Esophagus squamous epithelium (tissue), 5 donors: ENCODE measurements at regions not wholly inside any gene's neighbourhood (a gene's known extent, or its start where the extent isn't known, plus 50 kb on each side); places are given as distances from the start of the nearest gene placed in this dataset.

Source experiments
- DNase-seq: peaks from one replicate; lab custom pipeline; 2025; lab: John Stamatoyannopoulos, UW
- H3K27ac ChIP-seq, 4 donors: fragments of 200-600 bp; sonication (generic); one replicate each; pipeline ENCODE4 v1.5.1; 2016 to 2019; ENCODE audit warnings: mild to moderate bottlenecking in 1 of 4
- H3K27me3 ChIP-seq, 4 donors: fragments of 200-600 bp; sonication (generic); 1 replicate in 3 of 4; 2 replicates in 1 of 4; pipeline versions ENCODE4 v1.5.1 to v1.6.0; 2017 to 2021; ENCODE audit warnings: antibody characterized with exemption in 1 of 4
- H3K36me3 ChIP-seq, 3 donors: fragments of 200-600 bp; sonication (generic); one replicate each; pipeline ENCODE4 v1.5.1; 2016 to 2019
- H3K4me1 ChIP-seq, 3 donors: fragments of 200-600 bp; sonication (generic); one replicate each; pipeline ENCODE4 v1.5.1; 2017 to 2019
- H3K4me3 ChIP-seq, 4 donors: fragments of 200-600 bp; sonication (generic); 1 replicate in 3 of 4; 2 replicates in 1 of 4; pipeline ENCODE4 v1.5.1; 2016 to 2019; ENCODE audit warnings: mild to moderate bottlenecking in 2 of 4, moderate library complexity in 1 of 4
- H3K9me3 ChIP-seq, 3 donors: fragments of 200-600 bp; sonication (generic); one replicate each; pipeline ENCODE4 v1.5.1; 2016 to 2019
- CTCF ChIP-seq, 6 experiments: fragments of 450-650 bp in 4 of 6; fragments of 200-600 bp in 2 of 6; sonication (generic) in 2 of 6; IDR thresholded peaks; one replicate each; pipeline ENCODE4 v1.5.1; 2016 to 2019; ENCODE audit warnings: antibody characterized with exemption in 6 of 6, mild to moderate bottlenecking in 4 of 6, moderate library complexity in 4 of 6
- POLR2A ChIP-seq, 4 donors: fragments of 450-650 bp; IDR thresholded peaks; one replicate each; pipeline ENCODE4 v1.6.1; 2017; ENCODE audit warnings: antibody characterized with exemption in 4 of 4, mild to moderate bottlenecking in 4 of 4, moderate library complexity in 3 of 4
- WGBS, 2 donors: methylation state at CpG; one replicate each; pipeline ENCODE4 v1.1.5; 2018; 5-methylcytosine and 5-hydroxymethylcytosine counted together
- intact Hi-C: fragments of 100-400 bp; cut with DNase I; formaldehyde crosslinking; loops from one replicate; pipeline ENCODE4 v1.15.0; 2022
- donor health status: DM: yes; HTN: yes; CAD: no.

DNA sequence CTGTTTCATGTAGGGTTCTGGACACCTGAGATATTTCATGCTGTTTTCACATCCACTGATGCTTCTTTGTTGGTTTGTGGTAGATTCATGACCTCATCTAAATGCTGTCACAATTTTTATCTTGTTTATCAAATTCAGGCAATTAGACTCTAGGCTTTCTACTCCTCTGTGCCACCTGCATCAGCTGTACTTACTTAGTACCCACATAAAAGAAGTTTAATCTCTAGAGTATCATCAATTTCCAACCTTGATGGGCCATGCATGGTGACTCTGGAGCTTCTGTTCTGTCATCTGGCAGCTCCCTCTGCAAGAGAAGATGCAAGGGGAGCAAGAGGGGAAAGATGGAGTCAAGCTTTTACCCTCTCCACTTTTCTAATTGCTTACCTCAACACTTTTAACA lies 195.9 kb upstream of the VWC2 start:
- H3K36me3 ChIP-seq: no peaks in the 10 kb centered on the region
- no peak for DNase-seq
- H3K4me3 ChIP-seq: no peak overlapping the region
- TF ChIP-seq CTCF (IDR thresholded peaks at IDR 0.05) (no peak), POLR2A (IDR thresholded peaks at IDR 0.05) (no peak)
- peaks cover 0 to 9% (median 0%) of the 10 kb centered on the region in 3 donors for H3K4me1 ChIP-seq
- H3K27me3 ChIP-seq: no peaks in the 10 kb centered on the region
- intact Hi-C loops: no loop called here
- no peaks in the 10 kb centered on the region for H3K9me3 ChIP-seq
- H3K27ac ChIP-seq: no peak overlapping the region

DNA sequence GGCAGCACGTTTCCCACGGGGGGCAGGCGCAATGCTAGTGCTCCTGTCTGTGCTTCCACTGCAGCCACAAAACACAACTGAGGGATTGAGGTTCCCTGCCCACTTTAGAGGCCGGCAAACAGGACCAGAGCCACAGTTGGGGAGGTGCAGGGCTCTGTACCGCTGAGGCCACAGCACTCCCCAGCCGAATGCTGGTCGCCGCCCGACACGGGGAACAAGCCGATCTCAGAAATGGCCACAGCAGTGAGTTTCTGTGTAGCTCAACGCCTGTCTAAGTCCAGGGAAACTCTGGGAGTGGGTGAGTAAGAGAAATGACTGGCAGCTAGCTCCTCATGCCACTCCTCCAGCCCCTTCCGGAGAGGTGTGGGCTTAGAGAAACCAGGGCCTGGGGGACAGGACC lies 194.0 kb upstream of the VWC2 start:
- peaks cover 0 to 9% (median 0%) of the 10 kb centered on the region in 3 donors for H3K4me1 ChIP-seq
- H3K9me3 ChIP-seq: no peaks in the 10 kb centered on the region
- TF ChIP-seq CTCF (IDR thresholded peaks at IDR 0.05) (no peak), POLR2A (IDR thresholded peaks at IDR 0.05) (no peak)
- no peak for DNase-seq
- no peak overlapping the region for H3K4me3 ChIP-seq
- intact Hi-C loops: no loop called here
- H3K27me3 ChIP-seq: no peaks in the 10 kb centered on the region
- H3K27ac ChIP-seq: no peak overlapping the region
- no peaks in the 10 kb centered on the region for H3K36me3 ChIP-seq
- 43 to 87% methylated on average over 2 to 4 of the region's 13 CpGs for WGBS, 2 donors

- intact Hi-C loops: no loop called here
- H3K27ac ChIP-seq: no peak overlapping the region
- no peak for DNase-seq
Measured at GRCh38 chr7:49580000-49580399, 193.4 kb upstream of the VWC2 start.

GRCh38 chr7:49580761-49581160 lies 192.7 kb upstream of the VWC2 start:
- H3K9me3 ChIP-seq: no peaks in the 10 kb centered on the region
- no peaks in the 10 kb centered on the region for H3K36me3 ChIP-seq
- intact Hi-C loops: no loop called here
- no peak overlapping the region for H3K4me3 ChIP-seq
- WGBS, 2 donors: 9 to 17% methylated on average over 1 of the region's 1 CpG
- TF ChIP-seq CTCF (IDR thresholded peaks at IDR 0.05) (no peak), POLR2A (IDR thresholded peaks at IDR 0.05) (no peak)
- no peaks in the 10 kb centered on the region for H3K27me3 ChIP-seq
- H3K4me1 ChIP-seq: peaks cover 0 to 9% (median 0%) of the 10 kb centered on the region in 3 donors
- H3K27ac ChIP-seq: no peak overlapping the region
- DNase-seq: no peak

More at GRCh38 chr7:49580000-49580399, 193.4 kb upstream of the VWC2 start:
- Histone ChIP-seq H3K27me3 (no peaks in the 10 kb centered on the region), H3K36me3 (no peaks in the 10 kb centered on the region), H3K4me1 (peaks cover 0 to 9% (median 0%) of the 10 kb centered on the region in 3 donors), H3K4me3 (no peak overlapping the region), H3K9me3 (no peaks in the 10 kb centered on the region)
- TF ChIP-seq POLR2A (IDR thresholded peaks at IDR 0.05): no peak
- no peak for TF ChIP-seq CTCF (IDR thresholded peaks at IDR 0.05)
- 74 to 75% methylated on average over 5 to 11 of the region's 16 CpGs for WGBS, 2 donors

DNA sequence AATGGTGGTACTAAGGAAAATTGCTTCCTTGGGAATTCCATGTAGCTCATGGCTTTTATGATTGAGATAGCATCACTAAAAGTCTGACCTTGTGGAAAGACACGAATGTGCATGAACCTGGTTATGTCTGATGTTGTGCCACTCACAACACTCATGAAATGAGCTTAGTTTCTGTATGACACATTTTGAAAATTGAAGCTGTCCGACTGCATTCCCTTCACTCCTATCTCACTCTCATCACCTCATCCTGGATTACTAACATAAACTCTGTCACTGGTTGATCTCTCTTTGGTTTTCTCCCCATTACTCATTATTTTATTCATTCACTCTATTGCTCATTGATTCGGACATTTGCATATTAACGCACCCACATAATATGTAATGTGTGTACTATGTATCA lies 190.0 kb upstream of the VWC2 start:
- no peaks in the 10 kb centered on the region for H3K27me3 ChIP-seq
- 75 to 79% methylated on average over 4 of the region's 4 CpGs for WGBS, 2 donors
- TF ChIP-seq POLR2A (IDR thresholded peaks at IDR 0.05) (no peak), CTCF (IDR thresholded peaks at IDR 0.05) (no peak)
- H3K4me3 ChIP-seq: no peak overlapping the region
- H3K4me1 ChIP-seq: peaks cover 0 to 9% (median 0%) of the 10 kb centered on the region in 3 donors
- no peak for DNase-seq
- no peak overlapping the region for H3K27ac ChIP-seq
- intact Hi-C loops: no loop called here
- H3K9me3 ChIP-seq: no peaks in the 10 kb centered on the region
- no peaks in the 10 kb centered on the region for H3K36me3 ChIP-seq
